ENCODE measurements at regions not wholly inside any gene's neighbourhood (a gene's known extent, or its start where the extent isn't known, plus 50 kb on each side); places are given as distances from the start of the nearest gene placed in this dataset.
"Not testable (repeated sequence)": the region's sequence is repeated elsewhere in the genome, so short reads cannot be mapped to it uniquely, and the experiment has no call there.

GRCh38 chr18:44557616-44558151 is 123.0 kb upstream of the SETBP1 start:
- no peak for DNase-seq (ENCODE audit: low read depth in 4 of 4, low spot score in 3 of 4)

GRCh38 chr18:44558767-44559166 is 121.9 kb upstream of the SETBP1 start:
- DNase-seq (ENCODE audit: low read depth in 4 of 4, low spot score in 3 of 4) = no peak

- no peak for DNase-seq (ENCODE audit: low read depth in 4 of 4, low spot score in 3 of 4)
Observed at GRCh38 chr18:44562986-44563385, 117.7 kb upstream of the SETBP1 start.

GRCh38 chr18:44564922-44565321 is 115.8 kb upstream of the SETBP1 start:
- no peak for DNase-seq (ENCODE audit: low read depth in 4 of 4, low spot score in 3 of 4)

- no peak for DNase-seq (ENCODE audit: low read depth in 4 of 4, low spot score in 3 of 4)
Observed at GRCh38 chr18:44568342-44568741, 112.3 kb upstream of the SETBP1 start.

- DNase-seq (ENCODE audit: low read depth in 4 of 4, low spot score in 3 of 4) = no peak
Observed at GRCh38 chr18:44568986-44569385, 111.7 kb upstream of the SETBP1 start.

- DNase-seq (ENCODE audit: low read depth in 4 of 4, low spot score in 3 of 4) = no peak
Observed at GRCh38 chr18:44569391-44570055, 111.2 kb upstream of the SETBP1 start.

- DNase-seq (ENCODE audit: low read depth in 4 of 4, low spot score in 3 of 4) = no peak
Observed at GRCh38 chr18:44579028-44579702, 101.5 kb upstream of the SETBP1 start.

GRCh38 chr18:44579745-44580144 is 100.9 kb upstream of the SETBP1 start:
- DNase-seq (ENCODE audit: low read depth in 4 of 4, low spot score in 3 of 4) = no peak

- DNase-seq (ENCODE audit: low read depth in 4 of 4, low spot score in 3 of 4) = no peak
Observed at GRCh38 chr18:44580159-44580558, 100.5 kb upstream of the SETBP1 start.

GRCh38 chr18:44580782-44581181 is 99.9 kb upstream of the SETBP1 start:
- not testable (repeated sequence) for DNase-seq (ENCODE audit: low read depth in 4 of 4, low spot score in 3 of 4)

- no peak for DNase-seq (ENCODE audit: low read depth in 4 of 4, low spot score in 3 of 4)
Observed at GRCh38 chr18:44582456-44582855, 98.2 kb upstream of the SETBP1 start.

- DNase-seq (ENCODE audit: low read depth in 4 of 4, low spot score in 3 of 4) = no peak
Observed at GRCh38 chr18:44584900-44585299, 95.8 kb upstream of the SETBP1 start.

- DNase-seq (ENCODE audit: low read depth in 4 of 4, low spot score in 3 of 4) = no peak
Observed at GRCh38 chr18:44586782-44587524, 93.7 kb upstream of the SETBP1 start.

GRCh38 chr18:44588508-44588907 is 92.2 kb upstream of the SETBP1 start:
- no peak for DNase-seq (ENCODE audit: low read depth in 4 of 4, low spot score in 3 of 4)

- DNase-seq (ENCODE audit: low read depth in 4 of 4, low spot score in 3 of 4) = no peak
Observed at GRCh38 chr18:44589693-44590355, 90.9 kb upstream of the SETBP1 start.

GRCh38 chr18:44590956-44591670 is 89.6 kb upstream of the SETBP1 start:
- DNase-seq (ENCODE audit: low read depth in 4 of 4, low spot score in 3 of 4) = no peak

GRCh38 chr18:44592639-44593038 is 88.0 kb upstream of the SETBP1 start:
- no peak for DNase-seq (ENCODE audit: low read depth in 4 of 4, low spot score in 3 of 4)

GRCh38 chr18:44594799-44595467 is 85.8 kb upstream of the SETBP1 start:
- DNase-seq (ENCODE audit: low read depth in 4 of 4, low spot score in 3 of 4) = no peak

GRCh38 chr18:44597797-44598196 is 82.9 kb upstream of the SETBP1 start:
- DNase-seq (ENCODE audit: low read depth in 4 of 4, low spot score in 3 of 4) = no peak

Measured in left renal pelvis (tissue), 4 donors.